Head of caudate nucleus (tissue), 42 donors: ENCODE measurements at regions not wholly inside any gene's neighbourhood (a gene's known extent, or its start where the extent isn't known, plus 50 kb on each side); places are given as distances from the start of the nearest gene placed in this dataset.
A peak's percentile ranks its signal among the peaks of the same experiment; 100 is the strongest.
"Not testable (repeated sequence)": the region's sequence is repeated elsewhere in the genome, so short reads cannot be mapped to it uniquely, and the experiment has no call there.

Source experiments
- DNase-seq, 42 donors: peaks; one replicate each; pipeline versions ENCODE4 v3.0.0 to v3.0.0-alpha.2; 2020 to 2021; ENCODE audit warnings: mixed read lengths in 7 of 42
- intact Hi-C: fragments of 100-400 bp; cut with DNase I; formaldehyde crosslinking; loops from one replicate; pipeline ENCODE4 v1.15.0; 2022

DNA sequence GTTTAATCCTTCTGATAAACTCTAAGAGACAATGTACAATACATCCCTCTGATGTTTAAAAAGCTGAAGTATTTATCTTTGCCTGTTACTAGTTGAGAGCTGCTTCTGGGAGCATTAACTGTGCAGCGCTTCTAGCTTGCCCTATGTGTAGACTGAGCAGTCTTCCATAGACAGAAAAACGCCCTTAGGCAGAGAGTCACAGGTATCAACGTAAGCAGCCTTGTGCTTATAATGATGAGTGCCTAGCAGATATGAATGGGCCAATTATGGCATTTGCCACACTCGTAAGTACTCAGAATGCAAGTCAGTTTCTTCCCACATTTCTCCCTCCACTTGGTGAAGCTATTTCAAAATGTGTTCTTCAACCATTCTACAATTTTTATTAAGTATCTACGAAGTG lies 731.1 kb upstream of the SLC8A1 start:
- intact Hi-C loops = no loop called here
- DNase-seq = no peak

- intact Hi-C loops = no loop called here
- no peak for DNase-seq
These were observed 735.7 kb upstream of the SLC8A1 start for GRCh38 chr2:41187376-41188122.

GRCh38 chr2:41194230-41194629 lies 742.3 kb upstream of the SLC8A1 start:
- intact Hi-C loops = no loop called here
- DNase-seq = no peak

DNA sequence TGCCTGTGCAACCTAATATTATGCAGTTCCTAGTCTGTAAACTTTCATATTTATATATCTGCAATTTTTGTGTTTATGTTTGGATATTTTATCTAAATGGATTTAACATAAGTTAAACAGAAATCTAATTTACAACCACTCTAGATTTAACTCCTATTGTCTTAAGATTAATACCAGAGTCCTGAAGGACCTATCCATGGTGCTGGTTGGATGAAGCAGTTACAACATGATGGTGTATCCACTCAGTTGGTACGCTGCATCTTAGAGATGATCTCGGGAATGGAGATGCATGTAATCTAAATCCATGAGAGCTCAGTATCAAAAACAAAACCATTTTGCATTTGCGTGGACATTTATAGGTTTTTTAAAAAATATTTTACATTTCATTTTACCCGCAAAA lies 745.9 kb upstream of the SLC8A1 start:
- intact Hi-C loops = no loop called here
- DNase-seq = no peak

DNA sequence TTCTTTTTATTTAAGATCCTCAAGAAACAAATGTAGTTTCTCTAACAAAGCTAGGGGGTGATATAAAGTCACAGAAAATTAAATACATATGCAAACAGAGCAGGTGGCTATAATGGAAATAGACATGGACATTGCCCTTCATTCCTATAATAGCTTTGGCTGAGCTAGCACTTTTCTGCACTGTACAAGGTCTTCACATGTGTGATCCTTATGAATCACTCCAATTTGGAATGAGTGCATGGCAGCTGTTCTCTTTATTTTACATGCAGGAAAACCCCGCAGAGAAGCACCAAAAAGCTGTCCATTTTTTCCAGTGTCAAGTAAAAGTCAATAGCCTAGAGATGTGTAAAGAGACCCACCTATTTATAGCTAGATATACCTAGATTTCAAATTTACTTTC lies 747.4 kb upstream of the SLC8A1 start:
- DNase-seq = no peak
- intact Hi-C loops = no loop called here

DNA sequence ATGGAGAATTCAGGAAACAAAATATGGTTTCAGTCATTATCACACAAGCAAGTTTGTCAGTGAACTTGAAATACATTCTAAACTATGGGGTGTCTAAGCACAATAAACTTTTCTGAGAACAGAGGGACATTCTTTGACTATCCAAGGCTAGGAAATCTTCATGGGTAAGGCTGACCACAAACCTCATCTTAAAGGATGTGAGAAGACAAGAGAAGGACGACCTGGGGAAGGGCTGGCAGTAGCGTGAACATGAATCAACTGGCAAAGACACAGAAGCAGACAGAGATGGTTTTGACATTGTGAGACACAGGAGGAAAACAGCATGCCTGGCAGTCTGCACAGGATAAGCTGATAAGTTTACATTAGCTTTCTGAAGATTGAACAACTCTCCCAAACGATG lies 752.4 kb upstream of the SLC8A1 start:
- intact Hi-C loops = no loop called here

GRCh38 chr2:41206004-41206403 lies 754.1 kb upstream of the SLC8A1 start:
- DNase-seq = no peak
- intact Hi-C loops = no loop called here

More for the DNA sequence above, 752.4 kb upstream of the SLC8A1 start:
- no peak for DNase-seq

GRCh38 chr2:41207578-41207977 lies 755.7 kb upstream of the SLC8A1 start:
- DNase-seq = no peak
- intact Hi-C loops = no loop called here

DNA sequence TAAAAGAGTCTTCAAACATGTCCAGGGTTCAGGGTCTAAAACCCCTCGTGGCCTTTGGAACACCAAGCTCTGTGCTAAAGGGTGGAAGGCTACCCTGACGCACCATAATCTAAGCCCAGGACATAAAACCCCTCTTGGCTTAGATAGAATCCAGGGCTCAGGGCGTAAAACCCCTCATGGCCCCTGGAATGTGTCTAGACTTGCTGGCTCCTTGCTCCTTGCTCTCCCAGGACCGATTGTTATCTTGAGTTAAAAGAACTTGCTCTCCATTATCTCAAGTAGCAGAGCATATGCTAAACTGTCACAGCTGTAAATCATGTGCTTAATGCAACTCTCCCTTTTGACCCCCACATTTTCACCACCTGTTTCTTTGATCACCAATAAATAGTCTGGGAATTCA lies 758.1 kb upstream of the SLC8A1 start:
- intact Hi-C loops = not testable (repeated sequence)

DNA sequence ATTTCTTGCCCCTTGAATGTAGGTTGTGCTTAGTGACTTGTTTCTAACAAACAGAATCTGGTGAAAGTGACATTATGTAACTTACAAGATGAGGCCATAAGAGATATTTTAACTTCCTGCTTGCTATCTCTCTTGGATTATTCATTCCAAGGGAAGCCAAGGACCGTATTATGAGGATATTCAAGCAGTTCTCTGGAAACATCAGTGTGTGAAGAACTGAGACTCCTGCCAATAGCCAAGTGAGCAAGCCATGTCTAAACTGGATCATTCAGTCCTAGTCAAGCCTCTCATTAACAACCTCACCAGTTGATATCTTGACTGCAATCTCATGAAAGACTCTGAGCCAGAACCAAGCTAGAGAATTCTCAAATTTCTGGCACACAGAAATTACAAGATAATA lies 765.1 kb upstream of the SLC8A1 start:
- no peak for DNase-seq
- intact Hi-C loops = no loop called here

More for the DNA sequence above, 758.1 kb upstream of the SLC8A1 start:
- not testable (repeated sequence) for DNase-seq

- no peak for DNase-seq
- intact Hi-C loops = no loop called here
These were observed 770.7 kb upstream of the SLC8A1 start for GRCh38 chr2:41222593-41222992.

DNA sequence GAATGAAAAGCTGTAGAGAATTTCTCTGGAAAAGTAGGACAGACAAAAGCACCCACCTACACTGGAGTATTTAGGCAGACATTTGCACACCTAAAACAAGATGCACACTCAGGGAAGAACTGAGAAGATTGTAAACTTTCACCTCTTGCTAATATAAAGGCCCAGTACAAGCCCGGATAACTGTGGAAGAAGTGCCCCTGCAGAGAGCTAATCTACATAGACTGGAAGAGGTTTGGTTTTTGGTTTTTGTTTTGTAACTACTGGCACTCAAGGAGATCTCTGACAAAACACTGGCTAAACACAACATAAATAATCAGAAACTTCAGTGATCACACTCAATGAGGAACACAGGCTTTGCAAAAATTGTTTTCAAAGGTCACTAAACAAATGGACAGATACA lies 782.2 kb upstream of the SLC8A1 start:
- intact Hi-C loops = no loop called here
- DNase-seq = no peak

- no peak for DNase-seq
- intact Hi-C loops = no loop called here
These were observed 789.6 kb upstream of the SLC8A1 start for GRCh38 chr2:41241325-41242000.

GRCh38 chr2:41242001-41242331 lies 790.1 kb upstream of the SLC8A1 start:
- intact Hi-C loops = no loop called here
- DNase-seq = no peak

DNA sequence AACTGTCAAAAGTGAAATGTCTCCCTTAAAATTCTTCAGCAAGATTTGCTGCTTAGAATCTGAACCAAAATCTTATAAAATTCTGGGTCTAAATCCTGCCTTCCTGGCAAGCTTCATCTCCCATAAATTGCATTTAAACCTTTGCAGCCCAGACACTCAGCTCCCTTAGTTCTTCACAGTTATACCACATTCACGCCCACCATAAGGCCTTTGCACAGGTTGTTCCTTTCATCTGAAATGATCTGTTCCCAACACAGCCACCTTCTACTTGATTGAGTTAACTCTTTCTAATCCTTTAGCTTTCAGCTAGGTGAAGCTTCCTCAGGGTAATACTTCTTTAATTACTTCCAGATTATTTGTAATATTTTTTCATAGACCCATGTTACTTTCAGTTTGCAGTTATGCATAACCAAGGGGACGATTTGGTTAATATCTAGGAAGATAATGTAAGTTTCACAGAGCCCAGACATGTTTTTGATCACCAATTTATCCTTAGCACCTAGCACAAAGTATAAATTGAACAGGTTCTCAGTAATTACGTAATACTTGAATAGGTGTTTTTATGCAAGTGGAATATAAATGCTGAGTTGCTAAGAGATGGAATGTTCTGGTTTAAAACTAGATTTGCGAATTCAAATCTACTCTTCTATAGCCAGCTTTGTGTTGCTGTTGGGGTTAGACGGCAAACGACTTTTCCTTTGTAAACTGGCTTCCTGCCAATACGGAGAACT lies 779.7 kb upstream of the PKDCC start:
- DNase-seq = peak in 27 of 42 donors; percentile 3 to 74 (median 27)
- intact Hi-C loops = no loop called here

- DNase-seq = no peak
- intact Hi-C loops = no loop called here
These were observed 764.6 kb upstream of the PKDCC start for GRCh38 chr2:41283079-41283775.

DNA sequence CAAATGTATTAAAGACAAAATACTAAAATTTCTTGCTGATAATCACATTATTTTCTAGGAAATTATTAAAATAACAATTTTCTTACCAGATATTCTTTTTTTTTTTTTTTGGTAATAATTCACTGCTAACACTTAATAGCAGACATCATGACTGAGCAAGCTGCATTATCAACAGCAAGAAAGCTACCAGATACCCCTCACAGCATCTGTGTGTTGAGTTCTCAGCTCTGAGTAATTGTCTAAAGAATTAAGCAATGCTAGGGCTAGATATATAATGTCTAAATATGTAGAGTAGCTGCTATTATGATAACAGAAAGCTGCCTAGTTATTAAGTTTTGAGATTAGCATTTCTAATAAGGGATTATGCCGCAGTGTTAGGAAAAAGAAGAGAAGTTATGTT lies 754.3 kb upstream of the PKDCC start:
- intact Hi-C loops = no loop called here
- no peak for DNase-seq

GRCh38 chr2:41294331-41294730 lies 753.5 kb upstream of the PKDCC start:
- intact Hi-C loops = no loop called here
- DNase-seq = no peak

- DNase-seq = no peak
- intact Hi-C loops = no loop called here
These were observed 734.7 kb upstream of the PKDCC start for GRCh38 chr2:41313082-41313481.

DNA sequence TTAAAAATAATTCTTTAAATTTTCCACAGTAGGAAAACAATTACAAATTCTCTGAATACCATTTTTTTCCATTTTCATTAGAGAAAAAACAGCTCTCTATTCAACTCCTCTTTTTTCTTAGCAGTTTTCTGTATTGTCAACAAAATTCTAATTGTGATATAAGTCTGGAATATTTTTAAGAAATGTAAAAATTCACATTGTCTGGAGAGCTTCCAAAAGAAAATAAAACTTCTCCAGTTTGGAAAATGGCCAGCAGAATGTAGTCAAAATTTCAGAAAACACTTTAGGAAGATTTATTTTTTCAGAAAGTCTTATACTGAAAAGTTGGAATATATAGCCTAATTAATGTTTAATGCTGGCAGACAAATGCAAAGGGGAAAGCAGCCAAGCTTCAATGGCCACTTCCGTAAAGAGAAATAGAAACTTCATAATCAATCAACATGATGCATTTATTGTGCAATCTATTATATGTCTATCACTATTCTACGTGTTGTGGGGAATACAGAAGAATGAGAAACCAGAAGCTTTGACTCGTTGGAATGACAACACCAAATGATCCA lies 733.2 kb upstream of the PKDCC start:
- DNase-seq = no peak
- intact Hi-C loops = no loop called here
